ENCODE measurements at regions not wholly inside any gene's neighbourhood (a gene's known extent, or its start where the extent isn't known, plus 50 kb on each side); places are given as distances from the start of the nearest gene placed in this dataset.

GRCh38 chr4:61070269-61070668 lies 129.9 kb upstream of the ADGRL3 start:
- 81 to 89% (median 83%) methylated on average over 3 of the region's 3 CpGs for WGBS, 5 donors
- Histone ChIP-seq H3K9me3 (no peaks in the 10 kb centered on the region), H3K36me3 (no peaks in the 10 kb centered on the region), H3K4me3 (no peak overlapping the region), H3K4me1 (no peaks in the 10 kb centered on the region), H3K27ac (no peak overlapping the region), H3K27me3 (no peaks in the 10 kb centered on the region)
- no peak for DNase-seq
- intact Hi-C loops (cut with DNase I; ENCODE audit: low total_unique reads): no loop called here
- TF ChIP-seq CTCF (IDR thresholded peaks at IDR 0.05) (no peak), EP300 (IDR thresholded peaks at IDR 0.05) (no peak), POLR2A (IDR thresholded peaks at IDR 0.05) (no peak), POLR2AphosphoS5 (IDR thresholded peaks at IDR 0.05) (no peak)

GRCh38 chr4:61079427-61079826 lies 120.7 kb upstream of the ADGRL3 start:
- no peaks in the 10 kb centered on the region for H3K27me3 ChIP-seq
- H3K36me3 ChIP-seq: no peaks in the 10 kb centered on the region
- no peaks in the 10 kb centered on the region for H3K4me1 ChIP-seq
- H3K4me3 ChIP-seq: no peak overlapping the region
- intact Hi-C loops (cut with DNase I; ENCODE audit: low total_unique reads): no loop called here
- H3K27ac ChIP-seq: no peak overlapping the region
- no peak for TF ChIP-seq CTCF (IDR thresholded peaks at IDR 0.05)
- TF ChIP-seq EP300 (IDR thresholded peaks at IDR 0.05): no peak
- no peak for TF ChIP-seq POLR2A (IDR thresholded peaks at IDR 0.05)
- TF ChIP-seq POLR2AphosphoS5 (IDR thresholded peaks at IDR 0.05): no peak
- no peak for DNase-seq
- H3K9me3 ChIP-seq: peaks cover 0 to 2% (median 0%) of the 10 kb centered on the region in 4 donors

DNA sequence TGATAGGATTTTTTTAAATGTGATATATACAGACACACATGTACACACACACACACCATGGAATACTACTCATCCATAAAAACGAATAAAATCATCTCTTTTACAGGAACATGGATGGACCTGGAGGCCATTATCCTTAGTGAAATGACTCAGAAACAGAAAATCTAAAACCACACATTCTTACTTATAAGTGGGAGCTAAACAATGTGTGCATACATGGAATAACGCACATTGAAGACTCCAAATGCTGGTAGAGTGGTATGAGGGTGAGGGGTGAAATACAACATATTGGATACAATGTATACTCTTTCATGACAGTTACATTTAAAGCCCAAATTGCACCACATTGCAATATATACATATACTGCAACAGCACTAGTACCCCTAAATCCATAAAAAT lies 120.2 kb upstream of the ADGRL3 start:
- 79 to 89% (median 81%) methylated on average over 2 of the region's 2 CpGs for WGBS, 5 donors
- no peak overlapping the region for H3K4me3 ChIP-seq
- no peak for DNase-seq
- H3K4me1 ChIP-seq: no peaks in the 10 kb centered on the region
- intact Hi-C loops (cut with DNase I; ENCODE audit: low total_unique reads): no loop called here
- H3K27me3 ChIP-seq: no peaks in the 10 kb centered on the region
- no peak overlapping the region for H3K27ac ChIP-seq
- H3K36me3 ChIP-seq: no peaks in the 10 kb centered on the region
- TF ChIP-seq POLR2A (IDR thresholded peaks at IDR 0.05): no peak
- no peak for TF ChIP-seq EP300 (IDR thresholded peaks at IDR 0.05)
- TF ChIP-seq CTCF (IDR thresholded peaks at IDR 0.05): no peak
- peaks cover 0 to 2% (median 0%) of the 10 kb centered on the region in 4 donors for H3K9me3 ChIP-seq

GRCh38 chr4:61085534-61085933 lies 114.6 kb upstream of the ADGRL3 start:
- intact Hi-C loops (cut with DNase I; ENCODE audit: low total_unique reads): no loop called here
- H3K9me3 ChIP-seq: no peaks in the 10 kb centered on the region
- H3K4me1 ChIP-seq: no peaks in the 10 kb centered on the region
- no peak overlapping the region for H3K4me3 ChIP-seq
- H3K27ac ChIP-seq: no peak overlapping the region
- H3K36me3 ChIP-seq: no peaks in the 10 kb centered on the region
- no peak for TF ChIP-seq POLR2AphosphoS5 (IDR thresholded peaks at IDR 0.05)
- TF ChIP-seq EP300 (IDR thresholded peaks at IDR 0.05): no peak
- TF ChIP-seq POLR2A (IDR thresholded peaks at IDR 0.05): no peak
- no peak for TF ChIP-seq CTCF (IDR thresholded peaks at IDR 0.05)
- DNase-seq: no peak
- no peaks in the 10 kb centered on the region for H3K27me3 ChIP-seq
- WGBS, 5 donors: 81 to 95% (median 88%) methylated on average over 2 of the region's 2 CpGs
